ENCODE measurements at regions not wholly inside any gene's neighbourhood (a gene's known extent, or its start where the extent isn't known, plus 50 kb on each side); places are given as distances from the start of the nearest gene placed in this dataset.

DNA sequence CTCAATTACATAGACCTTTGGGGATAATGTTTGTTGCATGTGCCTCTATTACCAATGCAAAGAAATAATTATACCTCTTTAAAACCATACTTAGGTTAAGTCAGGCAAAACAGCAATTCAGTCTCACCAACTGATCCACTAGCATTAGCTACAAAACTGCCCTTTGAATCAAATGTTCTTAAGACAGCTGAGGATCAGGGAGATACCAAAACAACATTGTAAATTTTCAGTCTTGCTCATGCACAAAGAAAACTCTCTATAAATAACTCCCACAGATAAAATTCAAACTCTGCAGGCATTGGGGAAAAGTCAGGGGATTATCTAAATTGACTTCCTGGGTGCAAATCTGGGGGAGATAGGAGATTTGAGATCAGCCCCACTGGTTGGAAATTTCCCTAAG is 100.9 kb upstream of the DPT start:
- TF ChIP-seq CTCF (IDR thresholded peaks at IDR 0.05) (no peak), POLR2A (IDR thresholded peaks at IDR 0.05) (no peak)

Data from upper lobe of left lung (tissue), 4 donors.